SK-N-SH (cell line): ENCODE measurements at regions not wholly inside any gene's neighbourhood (a gene's known extent, or its start where the extent isn't known, plus 50 kb on each side); places are given as distances from the start of the nearest gene placed in this dataset.

Experiments
- CTCF ChIA-PET: fragments of 300-600, 350-600 bp; formaldehyde crosslinking; extraction: SDS; loops from one replicate; lab custom pipeline; 2021; lab: Yijun Ruan, JAX
- POLR2A ChIA-PET: fragments of 350-600 bp; sonication (Branson Sonifier 250); formaldehyde crosslinking; extraction: SDS; loops from one replicate; lab custom pipeline; 2020; ENCODE audit warnings: antibody characterized with exemption, inconsistent platforms; lab: Yijun Ruan, JAX
- DNase-seq: peaks from one replicate; pipeline ENCODE4 v3.0.0; 2012
- H2AFZ ChIP-seq: fragments of 200-600 bp; sonication (generic); 2 replicates; pipeline ENCODE4 v1.8.1; 2016; ENCODE audit warnings: antibody characterized with exemption, mild to moderate bottlenecking, low read depth
- H3F3A ChIP-seq: fragments of 200-600 bp; sonication (generic); replicated peaks from 2 replicates; pipeline ENCODE3; 2016; ENCODE audit warnings: antibody characterized with exemption, mild to moderate bottlenecking; ENCODE audit not compliant: insufficient read depth
- H3K27ac ChIP-seq, 2 experiments: fragments of 200-500 bp in 1 of 2; fragments of 200-600 bp in 1 of 2; sonication (Bioruptor generic) in 1 of 2; sonication (generic), shearing (Covaris generic) in 1 of 2; 2 replicates each; pipeline versions ENCODE4 v1.5.1 to v1.6.1; 2014 to 2016; ENCODE audit warnings: low read depth in 2 of 2, inconsistent platforms in 1 of 2, low read length in 1 of 2, mild to moderate bottlenecking in 1 of 2, mixed read lengths in 1 of 2
- H3K27me3 ChIP-seq: fragments of 200-600 bp; sonication (generic), shearing (Covaris generic); 2 replicates; pipeline ENCODE4 v1.6.1; 2016; ENCODE audit warnings: mixed run types; ENCODE audit not compliant: insufficient read depth
- H3K36me3 ChIP-seq, 2 experiments: fragments of 200-500 bp in 1 of 2; fragments of 200-600 bp in 1 of 2; sonication (Bioruptor generic) in 1 of 2; sonication (generic) in 1 of 2; replicated peaks in 1 of 2; 2 replicates each; pipeline versions ENCODE3 to v1.5.1; 2014 to 2016; ENCODE audit warnings: low read length in 1 of 2, mild to moderate bottlenecking in 1 of 2; ENCODE audit not compliant: insufficient read depth in 2 of 2, control insufficient read depth in 1 of 2
- H3K4me1 ChIP-seq, 2 experiments: fragments of 200-500 bp in 1 of 2; fragments of 200-600 bp in 1 of 2; sonication (Bioruptor generic) in 1 of 2; sonication (generic), shearing (Covaris generic) in 1 of 2; 2 replicates each; pipeline versions ENCODE4 v1.5.1 to v1.6.1; 2014 to 2016; ENCODE audit warnings: low read depth in 1 of 2, low read length in 1 of 2, mixed run types in 1 of 2; ENCODE audit not compliant: insufficient read depth in 2 of 2, control insufficient read depth in 1 of 2
- H3K4me2 ChIP-seq: fragments of 200-600 bp; sonication (generic), shearing (Covaris generic); 2 replicates; pipeline ENCODE4 v1.6.1; 2017; ENCODE audit warnings: mixed run types
- H3K4me3 ChIP-seq, 2 experiments: fragments of 200-500 bp in 1 of 2; fragments of 200-600 bp in 1 of 2; sonication (Bioruptor generic) in 1 of 2; sonication (generic), shearing (Covaris generic) in 1 of 2; 2 replicates each; pipeline versions ENCODE4 v1.5.1 to v1.8.1; 2014 to 2016; ENCODE audit warnings: low read depth in 2 of 2, inconsistent platforms in 1 of 2, low read length in 1 of 2, mild to moderate bottlenecking in 1 of 2, mixed read lengths in 1 of 2, moderate library complexity in 1 of 2
- H3K79me2 ChIP-seq: fragments of 200-600 bp; sonication (generic); 2 replicates; pipeline ENCODE4 v1.8.1; 2017; ENCODE audit warnings: mild to moderate bottlenecking; ENCODE audit not compliant: insufficient read depth
- H3K9ac ChIP-seq: fragments of 200-600 bp; sonication (generic); 2 replicates; pipeline ENCODE4 v1.6.1; 2017; ENCODE audit warnings: mixed run types
- H3K9me2 ChIP-seq: fragments of 200-600 bp; sonication (generic); 2 replicates; pipeline ENCODE4 v1.6.1; 2017; ENCODE audit warnings: mixed run types
- H3K9me3 ChIP-seq: fragments of 200-600 bp; sonication (generic); 2 replicates; pipeline ENCODE4 v1.6.1; 2017; ENCODE audit warnings: mixed run types, mild to moderate bottlenecking, moderate library complexity
- H4K20me1 ChIP-seq: fragments of 200-600 bp; sonication (generic); 2 replicates; pipeline ENCODE4 v1.6.1; 2017; ENCODE audit warnings: mild to moderate bottlenecking, mixed run types; ENCODE audit not compliant: insufficient read depth
- CTCF ChIP-seq: fragments of 200-600 bp; sonication (generic); IDR thresholded peaks from 2 replicates; pipeline ENCODE4 v1.6.1; 2017; ENCODE audit warnings: antibody characterized with exemption, mild to moderate bottlenecking, moderate library complexity
- GATA2 ChIP-seq: sonication (generic); formaldehyde crosslinking; IDR thresholded peaks from 2 replicates; pipeline ENCODE4 v1.5.0; 2020; ENCODE audit warnings: mild to moderate bottlenecking, missing genetic modification reagents
- JUND ChIP-seq: IDR thresholded peaks from 2 replicates; pipeline ENCODE4 v1.4.0; 2012
- MEF2A ChIP-seq: IDR thresholded peaks from 2 replicates; pipeline ENCODE4 v1.4.0; 2012; ENCODE audit warnings: low read depth, borderline replicate concordance
- MXI1 ChIP-seq: IDR thresholded peaks from 2 replicates; pipeline ENCODE4 v1.6.1; 2012; ENCODE audit warnings: mild to moderate bottlenecking, low read depth, low read length, improper control_type of control experiment
- RAD21 ChIP-seq: IDR thresholded peaks from 2 replicates; pipeline ENCODE4 v1.6.1; 2012; ENCODE audit warnings: mild to moderate bottlenecking, low read length
- RCOR1 ChIP-seq: fragments of 150-350 bp; IDR thresholded peaks from 2 replicates; pipeline ENCODE4 v1.6.1; 2017; ENCODE audit warnings: antibody characterized with exemption, low read length
- REST ChIP-seq: IDR thresholded peaks from 2 replicates; pipeline ENCODE4 v1.6.1; 2012; ENCODE audit warnings: mild to moderate bottlenecking, low read depth, low read length, moderate library complexity
- RXRA ChIP-seq: IDR thresholded peaks from 2 replicates; pipeline ENCODE4 v1.4.0; 2012; ENCODE audit warnings: low read depth, mild to moderate bottlenecking, borderline replicate concordance
- SIN3A ChIP-seq: IDR thresholded peaks from 2 replicates; pipeline ENCODE4 v1.6.1; 2012; ENCODE audit warnings: low read depth, mild to moderate bottlenecking, low read length, moderate library complexity, borderline replicate concordance
- TCF12 ChIP-seq: IDR thresholded peaks from 2 replicates; pipeline ENCODE4 v1.4.0; 2012
- TEAD4 ChIP-seq: IDR thresholded peaks from 2 replicates; pipeline ENCODE4 v1.4.0; 2012; ENCODE audit warnings: mild to moderate bottlenecking, borderline replicate concordance; ENCODE audit not compliant: insufficient read depth
- ZBTB33 ChIP-seq: IDR thresholded peaks from 2 replicates; pipeline ENCODE4 v1.4.0; 2012; ENCODE audit warnings: low read depth, borderline replicate concordance
- WGBS: methylation state at CpG from one replicate; pipeline ENCODE4 v1.1.6; 2017; ENCODE audit warnings: low lambda C conversion rate; 5-methylcytosine and 5-hydroxymethylcytosine counted together

- H3K9ac ChIP-seq, result no peak overlapping the region
- H3F3A ChIP-seq, result no peaks in the 10 kb centered on the region
- H3K9me2 ChIP-seq, result no peaks in the 10 kb centered on the region
- H3K27ac ChIP-seq, result no peak overlapping the region
- ChIA-PET CTCF (interaction anchor here (6.1 kb wide), 1 partner anchor 283 kb away, joined by 133 read pairs; no protein-coding TSS in a partner anchor), POLR2A (interaction anchor here (0.7 kb wide), 1 partner anchor 302 kb away, joined by 3 read pairs; no protein-coding TSS in a partner anchor)
- H3K27me3 ChIP-seq, result no peaks in the 10 kb centered on the region
- H4K20me1 ChIP-seq, result no peaks in the 10 kb centered on the region
- no peaks in the 10 kb centered on the region for H3K9me3 ChIP-seq
- no peaks in the 10 kb centered on the region for H3K36me3 ChIP-seq
- DNase-seq, result no peak
- 13% methylated on average over 1 of the region's 1 CpG for WGBS
- TF ChIP-seq RCOR1 (no peak), CTCF (no peak), TCF12 (no peak), MXI1 (no peak)
- no peak overlapping the region for H3K4me2 ChIP-seq
- H3K79me2 ChIP-seq, result no peaks in the 10 kb centered on the region
- no peak overlapping the region for H3K4me3 ChIP-seq
- no peak overlapping the region for H2AFZ ChIP-seq
- no peaks in the 10 kb centered on the region for H3K4me1 ChIP-seq
Measured at GRCh38 chr2:41417511-41417910, 630.3 kb upstream of the PKDCC start.

GRCh38 chr2:41420219-41420618 lies 627.6 kb upstream of the PKDCC start:
- no peak for DNase-seq

More at GRCh38 chr2:41420219-41420618, 627.6 kb upstream of the PKDCC start:
- TF ChIP-seq RAD21 (no peak), TEAD4 (no peak), SIN3A (no peak), JUND (no peak), ZBTB33 (no peak), REST (no peak), RXRA (no peak), GATA2 (CRISPR knock-in tag) (no peak), TCF12 (no peak), MEF2A (no peak)
- Histone ChIP-seq H3K36me3 (no peaks in the 10 kb centered on the region), H2AFZ (no peak overlapping the region), H3K9me2 (no peaks in the 10 kb centered on the region), H3K4me1 (no peaks in the 10 kb centered on the region), H3K27me3 (no peaks in the 10 kb centered on the region), H3K9me3 (no peaks in the 10 kb centered on the region), H4K20me1 (no peaks in the 10 kb centered on the region), H3K27ac (no peak overlapping the region), H3K4me3 (no peak overlapping the region), H3K9ac (no peak overlapping the region), H3K79me2 (no peaks in the 10 kb centered on the region), H3F3A (no peaks in the 10 kb centered on the region), H3K4me2 (no peak overlapping the region)
- WGBS, result 26% methylated on average over 3 of the region's 3 CpGs
- ChIA-PET CTCF (interaction anchor here (0.7 to 1.0 kb wide), 3 partner anchors 11 to 388 kb away, joined by 3 to 6 read pairs (median 3); no protein-coding TSS in a partner anchor), POLR2A (no interaction called here)
